ENCODE measurements at regions not wholly inside any gene's neighbourhood (a gene's known extent, or its start where the extent isn't known, plus 50 kb on each side); places are given as distances from the start of the nearest gene placed in this dataset.

GRCh38 chrX:40147971-40148370 is 50.2 kb upstream of the BCOR start:
- DNase-seq (ENCODE audit: low read depth): no peak
